Transverse colon (tissue), 3 donors: ENCODE measurements at regions not wholly inside any gene's neighbourhood (a gene's known extent, or its start where the extent isn't known, plus 50 kb on each side); places are given as distances from the start of the nearest gene placed in this dataset.

ENCODE experiments used
- EP300 ChIP-seq: sonication (generic); formaldehyde crosslinking; IDR thresholded peaks from one replicate; pipeline ENCODE4 v1.6.1; 2017; ENCODE audit warnings: antibody characterized with exemption, low read depth
- TF ChIP-seq, protein P1 (sequence below), 5 experiments: fragments of 200-600 bp in 3 of 5; fragments of 450-650 bp in 2 of 5; sonication (generic) in 3 of 5; IDR thresholded peaks; 1 replicate in 2 of 5; 2 replicates in 3 of 5; pipeline ENCODE4 v1.5.1; 2016 to 2017; ENCODE audit warnings: antibody characterized with exemption in 5 of 5, inconsistent platforms in 3 of 5, mild to moderate bottlenecking in 2 of 5, moderate library complexity in 1 of 5

GRCh38 chr1:230567221-230567575 lies 75.1 kb upstream of the COG2 start:
- TF ChIP-seq, protein P1, sequence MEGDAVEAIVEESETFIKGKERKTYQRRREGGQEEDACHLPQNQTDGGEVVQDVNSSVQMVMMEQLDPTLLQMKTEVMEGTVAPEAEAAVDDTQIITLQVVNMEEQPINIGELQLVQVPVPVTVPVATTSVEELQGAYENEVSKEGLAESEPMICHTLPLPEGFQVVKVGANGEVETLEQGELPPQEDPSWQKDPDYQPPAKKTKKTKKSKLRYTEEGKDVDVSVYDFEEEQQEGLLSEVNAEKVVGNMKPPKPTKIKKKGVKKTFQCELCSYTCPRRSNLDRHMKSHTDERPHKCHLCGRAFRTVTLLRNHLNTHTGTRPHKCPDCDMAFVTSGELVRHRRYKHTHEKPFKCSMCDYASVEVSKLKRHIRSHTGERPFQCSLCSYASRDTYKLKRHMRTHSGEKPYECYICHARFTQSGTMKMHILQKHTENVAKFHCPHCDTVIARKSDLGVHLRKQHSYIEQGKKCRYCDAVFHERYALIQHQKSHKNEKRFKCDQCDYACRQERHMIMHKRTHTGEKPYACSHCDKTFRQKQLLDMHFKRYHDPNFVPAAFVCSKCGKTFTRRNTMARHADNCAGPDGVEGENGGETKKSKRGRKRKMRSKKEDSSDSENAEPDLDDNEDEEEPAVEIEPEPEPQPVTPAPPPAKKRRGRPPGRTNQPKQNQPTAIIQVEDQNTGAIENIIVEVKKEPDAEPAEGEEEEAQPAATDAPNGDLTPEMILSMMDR (IDR thresholded peaks at IDR 0.05) = no peak
- TF ChIP-seq EP300 = no peak
